ENCODE measurements at regions not wholly inside any gene's neighbourhood (a gene's known extent, or its start where the extent isn't known, plus 50 kb on each side); places are given as distances from the start of the nearest gene placed in this dataset.

GRCh38 chr11:56932572-56933220, 56.0 kb upstream of the OR5AK2 start:
- H3K4me3 ChIP-seq (ENCODE audit: low read length): no peak overlapping the region
- TF ChIP-seq CTCF (IDR thresholded peaks at IDR 0.05; ENCODE audit: insufficient read depth, low read depth, low read length, missing control alignments): no peak
- peak; percentile 99 for DNase-seq (ENCODE audit: low read depth)

GRCh38 chr11:56923116-56923515, 65.6 kb upstream of the OR5AK2 start:
- peak; percentile 45 for DNase-seq (ENCODE audit: low read depth)

GRCh38 chr11:56922421-56922820, 66.3 kb upstream of the OR5AK2 start:
- TF ChIP-seq CTCF (IDR thresholded peaks at IDR 0.05; ENCODE audit: insufficient read depth, low read depth, low read length, missing control alignments): no peak
- no peak for DNase-seq (ENCODE audit: low read depth)
- no peak overlapping the region for H3K4me3 ChIP-seq (ENCODE audit: low read length)

More at GRCh38 chr11:56923116-56923515, 65.6 kb upstream of the OR5AK2 start:
- no peak for TF ChIP-seq CTCF (IDR thresholded peaks at IDR 0.05; ENCODE audit: insufficient read depth, low read depth, low read length, missing control alignments)
- no peak overlapping the region for H3K4me3 ChIP-seq (ENCODE audit: low read length)

DNA sequence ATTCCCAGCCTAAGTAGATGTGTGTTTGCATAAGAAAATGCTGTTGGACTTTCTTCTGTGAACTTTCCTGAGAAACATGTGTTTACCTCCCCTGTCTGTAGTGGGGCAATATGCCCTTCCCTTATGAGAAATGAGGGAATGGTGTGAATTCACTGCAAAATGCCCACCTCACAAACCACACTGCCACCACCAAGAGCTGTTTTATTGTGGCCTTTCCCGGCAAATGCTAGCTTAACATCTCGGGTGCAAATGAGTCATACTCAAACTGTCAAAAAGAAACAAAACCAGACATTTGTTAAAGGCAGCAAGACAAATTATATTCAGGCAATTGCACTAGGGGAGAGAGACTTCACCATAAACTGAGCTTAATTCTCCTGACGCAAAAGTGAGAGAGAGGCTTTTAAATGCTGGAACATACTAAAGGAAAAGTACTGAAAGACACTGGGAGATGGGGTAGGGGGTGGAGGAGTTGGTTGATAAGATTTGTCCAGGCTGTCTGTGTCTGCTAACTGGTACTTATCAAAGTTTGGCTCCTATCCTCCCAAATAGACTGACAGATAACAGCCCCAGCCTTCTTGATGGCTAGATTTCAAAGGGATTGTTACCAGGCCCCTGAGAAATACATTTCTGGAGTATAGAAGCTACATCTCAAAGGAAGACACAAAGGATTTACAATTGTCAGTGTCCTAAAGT, 70.9 kb upstream of the OR5AK2 start:
- no peak for TF ChIP-seq CTCF (IDR thresholded peaks at IDR 0.05; ENCODE audit: insufficient read depth, low read depth, low read length, missing control alignments)

GRCh38 chr11:56916587-56916986, 72.1 kb upstream of the OR5AK2 start:
- H3K4me3 ChIP-seq (ENCODE audit: low read length): no peak overlapping the region
- no peak for TF ChIP-seq CTCF (IDR thresholded peaks at IDR 0.05; ENCODE audit: insufficient read depth, low read depth, low read length, missing control alignments)
- no peak for DNase-seq (ENCODE audit: low read depth)

More for the DNA sequence above, 70.9 kb upstream of the OR5AK2 start:
- no peak for DNase-seq (ENCODE audit: low read depth)
- H3K4me3 ChIP-seq (ENCODE audit: low read length): no peak overlapping the region

DNA sequence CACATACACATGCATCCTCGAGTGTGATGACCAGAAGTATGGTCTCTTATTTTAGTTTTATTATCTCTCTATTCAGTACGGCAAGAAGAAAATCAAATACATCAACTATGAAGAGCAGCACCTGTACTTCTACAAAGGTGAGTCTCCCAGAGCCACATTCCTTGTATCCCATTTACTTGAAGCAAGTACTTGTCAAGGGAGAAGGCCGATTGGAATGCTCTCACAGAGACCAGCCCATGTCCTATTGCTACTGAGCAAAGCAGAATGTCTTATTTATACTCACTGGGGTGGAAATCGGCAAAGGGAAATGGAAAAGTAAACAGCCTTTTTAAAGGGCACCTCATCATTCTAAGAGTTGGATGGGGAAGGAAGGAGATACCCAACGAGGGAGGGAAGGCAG, 72.6 kb upstream of the OR5AK2 start:
- H3K4me3 ChIP-seq (ENCODE audit: low read length): no peak overlapping the region
- DNase-seq (ENCODE audit: low read depth): no peak
- no peak for TF ChIP-seq CTCF (IDR thresholded peaks at IDR 0.05; ENCODE audit: insufficient read depth, low read depth, low read length, missing control alignments)

All from epithelial cell of esophagus (primary cell).